ENCODE measurements at regions not wholly inside any gene's neighbourhood (a gene's known extent, or its start where the extent isn't known, plus 50 kb on each side); places are given as distances from the start of the nearest gene placed in this dataset.
A peak's percentile ranks its signal among the peaks of the same experiment; 100 is the strongest.
"Not testable (repeated sequence)": the region's sequence is repeated elsewhere in the genome, so short reads cannot be mapped to it uniquely, and the experiment has no call there.

DNA sequence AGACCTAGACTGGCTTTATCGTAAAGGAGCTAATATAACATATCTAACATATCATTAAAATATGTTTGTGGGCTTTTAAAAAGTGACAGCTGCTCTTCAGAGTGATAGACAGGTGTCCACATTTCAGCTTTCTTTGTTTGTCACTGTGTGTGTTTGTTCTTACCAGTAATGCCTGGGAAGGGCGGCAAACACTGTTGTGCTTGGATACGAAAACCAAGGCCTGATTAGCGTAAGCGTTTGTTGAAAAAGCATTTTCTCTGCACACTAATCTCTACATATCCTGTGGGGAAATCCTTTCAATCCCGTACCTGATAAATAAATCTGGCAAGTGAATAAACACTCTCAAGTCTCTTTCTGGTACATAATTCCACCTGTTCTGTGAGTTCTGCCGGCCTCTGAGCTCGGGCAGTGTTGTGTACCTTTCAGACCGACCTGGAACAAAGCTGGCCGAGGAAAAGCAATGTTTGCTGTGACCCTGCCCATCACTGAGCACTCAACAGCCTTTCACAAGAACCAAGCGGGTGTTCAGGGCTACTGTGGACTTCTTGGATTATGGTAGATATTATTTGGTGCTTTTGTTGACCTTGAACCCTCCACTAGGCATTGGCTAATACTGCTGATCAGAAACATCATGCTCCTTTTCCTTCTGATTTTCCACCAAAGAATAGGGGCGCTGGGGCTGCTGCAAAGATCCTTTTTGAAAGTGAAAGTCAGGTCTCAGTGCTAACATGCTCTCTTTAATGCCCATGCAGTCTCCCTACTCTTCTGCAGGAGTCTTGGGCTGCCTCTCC lies 100.4 kb downstream of the CD83 start:
- DNase-seq (ENCODE audit: low spot score): no peak

DNA sequence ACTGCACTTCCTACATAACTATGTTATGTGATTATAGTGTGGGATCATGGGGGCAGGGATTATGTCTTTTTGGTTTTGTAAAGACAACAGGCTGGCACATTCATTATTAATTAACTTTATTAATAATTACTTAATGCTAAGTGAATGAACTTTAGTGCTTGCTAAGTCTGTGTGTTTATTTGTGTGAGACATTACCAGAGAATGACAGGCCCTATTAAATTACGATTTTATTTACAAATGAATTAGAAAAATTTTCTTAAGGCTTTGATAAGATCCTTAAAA lies 100.9 kb downstream of the CD83 start:
- DNase-seq (ENCODE audit: low spot score): no peak

DNA sequence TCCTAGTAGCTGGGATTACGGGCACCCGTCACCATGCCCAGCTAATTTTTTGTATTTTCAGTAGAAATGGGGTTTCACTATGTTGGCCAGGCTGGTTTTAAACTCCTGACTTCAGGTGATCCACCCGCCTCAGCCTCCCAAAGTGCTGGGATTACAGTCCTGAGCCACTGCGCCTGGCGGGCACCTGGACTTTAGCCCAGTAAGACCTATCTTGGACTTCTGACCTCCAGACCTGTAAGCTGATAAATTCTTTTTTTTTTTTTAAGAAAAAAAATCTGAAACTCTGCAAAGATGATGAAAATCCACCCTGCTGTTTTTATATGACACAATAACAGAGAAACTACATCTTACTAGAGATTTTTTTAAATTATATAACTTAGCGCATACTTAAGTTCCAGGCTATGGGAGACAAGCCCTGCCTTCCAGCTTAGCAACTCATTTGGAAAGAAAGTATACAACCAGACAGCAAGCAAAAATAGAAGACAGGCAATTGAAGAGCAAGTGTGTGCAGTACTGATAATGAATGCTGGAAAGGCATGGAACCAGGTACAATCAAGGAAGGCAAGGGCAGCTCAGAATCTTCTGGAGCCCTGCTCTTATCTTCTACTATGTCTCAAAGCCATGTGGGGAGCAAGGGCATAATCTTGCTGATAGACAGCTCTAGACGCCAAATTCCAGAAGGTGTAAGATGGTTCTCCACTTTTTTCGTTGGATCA lies 104.2 kb downstream of the CD83 start:
- DNase-seq (ENCODE audit: low spot score): no peak

DNA sequence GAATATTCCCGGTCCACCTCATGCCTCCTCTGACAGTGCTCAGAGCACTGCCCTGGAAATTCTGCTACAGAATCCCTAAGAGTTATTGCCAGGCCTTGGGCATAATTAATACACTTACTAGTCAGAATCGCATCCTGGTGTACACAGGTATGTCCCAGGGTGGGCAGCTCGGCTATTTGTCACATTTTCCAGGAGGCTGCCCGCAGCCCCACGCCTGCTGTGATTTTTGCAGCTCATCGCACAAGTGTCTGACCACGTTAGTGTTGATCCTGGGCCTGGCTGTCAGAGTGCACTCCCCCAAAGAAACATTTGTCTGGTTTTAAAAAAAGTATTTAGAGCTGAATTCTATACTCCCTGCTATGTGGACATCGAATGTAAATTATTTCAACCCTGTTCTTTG lies 105.4 kb downstream of the CD83 start:
- no peak for DNase-seq (ENCODE audit: low spot score)

DNA sequence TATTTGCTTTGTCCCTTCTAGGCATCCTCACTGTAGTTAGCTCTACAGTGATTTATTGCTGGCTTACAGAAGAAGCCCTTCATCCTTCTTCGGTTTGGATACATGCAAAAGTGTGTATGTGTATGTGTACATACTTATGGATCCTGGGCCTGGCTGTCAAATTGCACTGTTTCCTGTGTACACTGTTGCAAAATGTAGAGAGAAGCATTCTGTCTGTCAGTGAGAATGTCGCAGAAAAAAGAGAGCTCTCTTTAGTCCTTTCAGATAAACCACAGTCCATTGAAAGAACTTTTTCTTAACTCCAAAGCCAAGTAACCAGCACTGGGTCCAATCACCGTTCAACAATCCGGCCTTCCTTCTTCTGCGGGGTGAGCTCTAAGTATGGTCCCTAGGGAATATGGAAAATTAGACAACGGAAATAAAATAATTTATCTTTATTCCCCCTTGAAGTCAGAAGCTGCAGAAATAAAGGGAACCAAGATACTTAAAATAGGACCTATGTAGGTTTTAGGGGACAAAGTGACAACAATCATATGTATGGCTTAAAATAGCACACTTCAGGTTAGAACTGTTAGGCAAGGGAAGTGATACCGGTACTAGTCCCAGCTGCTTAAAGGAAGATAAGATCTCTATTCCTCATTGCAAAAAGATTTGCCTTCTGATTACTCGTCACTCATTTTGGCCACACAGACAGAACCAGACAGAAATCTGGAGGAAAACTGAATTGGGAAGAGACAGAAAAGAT lies 107.0 kb downstream of the CD83 start:
- no peak for DNase-seq (ENCODE audit: low spot score)

DNA sequence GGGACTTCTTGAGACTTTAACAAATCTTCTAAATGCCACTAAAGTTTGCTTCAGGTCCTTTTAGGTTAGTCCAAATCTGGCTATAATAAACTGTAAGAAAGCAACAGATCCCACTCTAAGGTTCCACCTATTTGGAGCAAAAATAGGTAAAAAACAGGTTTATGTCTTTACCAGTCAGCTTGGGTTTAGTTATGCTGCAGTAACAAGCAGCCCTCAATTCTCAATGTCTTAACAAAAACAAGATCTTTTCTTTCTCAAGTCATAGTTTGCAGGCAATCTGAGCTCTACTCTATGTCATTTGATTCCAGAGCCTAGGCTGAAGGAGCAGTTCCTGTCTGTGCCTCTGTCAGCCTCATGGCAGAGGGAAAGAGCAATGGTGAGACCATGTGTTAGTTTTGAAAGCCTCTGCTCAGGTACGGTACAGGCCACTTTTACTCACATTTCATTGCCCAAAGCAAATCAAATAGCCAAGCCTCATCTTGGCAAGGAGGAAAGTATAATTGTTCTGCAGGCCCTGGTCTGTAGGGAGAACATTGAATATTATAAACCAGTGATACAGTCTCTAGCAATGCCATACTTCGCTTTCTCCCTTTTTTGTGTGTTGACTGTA lies 108.6 kb downstream of the CD83 start:
- no peak for DNase-seq (ENCODE audit: low spot score)

DNA sequence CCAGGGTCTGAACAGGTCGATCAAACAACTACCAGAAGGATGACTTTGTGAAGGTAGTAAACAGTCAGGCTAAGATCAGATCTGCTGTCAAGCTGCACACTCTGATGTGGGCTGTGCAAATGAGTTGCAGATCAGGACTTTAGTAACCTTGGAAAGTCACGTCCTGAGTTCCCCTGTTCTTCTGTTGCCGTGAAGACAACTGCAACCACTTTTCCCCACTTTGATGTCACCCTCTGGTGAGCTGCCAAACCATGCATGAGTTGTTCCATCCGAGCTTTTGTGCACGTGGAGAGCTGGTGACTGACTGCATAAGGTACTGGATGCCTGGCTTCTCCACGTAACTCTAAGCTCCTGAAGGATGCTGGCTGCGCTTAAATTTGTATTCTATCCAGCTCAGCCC lies 111.0 kb downstream of the CD83 start:
- peak; percentile 80 for DNase-seq (ENCODE audit: low spot score)

DNA sequence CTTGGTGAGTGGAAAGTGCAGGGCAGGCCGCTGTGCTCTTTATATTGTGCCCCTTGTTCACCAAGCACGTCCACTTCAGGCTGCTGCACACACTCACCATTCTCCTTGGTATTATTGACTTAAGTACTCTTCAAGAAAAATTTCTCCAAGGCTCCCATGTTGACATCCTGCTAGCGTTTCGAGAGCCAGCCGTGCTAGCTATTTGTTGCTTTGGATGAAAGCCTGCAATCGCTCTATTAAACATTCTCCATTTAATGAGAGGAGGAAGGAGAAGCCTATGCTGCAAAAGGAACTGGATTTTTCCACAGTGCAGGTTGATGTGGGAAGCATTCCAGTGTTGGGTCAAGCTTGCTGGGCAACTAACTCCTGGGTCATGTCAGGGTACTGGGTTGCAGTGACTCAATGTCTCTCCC lies 113.5 kb downstream of the CD83 start:
- DNase-seq (ENCODE audit: low spot score): no peak

DNA sequence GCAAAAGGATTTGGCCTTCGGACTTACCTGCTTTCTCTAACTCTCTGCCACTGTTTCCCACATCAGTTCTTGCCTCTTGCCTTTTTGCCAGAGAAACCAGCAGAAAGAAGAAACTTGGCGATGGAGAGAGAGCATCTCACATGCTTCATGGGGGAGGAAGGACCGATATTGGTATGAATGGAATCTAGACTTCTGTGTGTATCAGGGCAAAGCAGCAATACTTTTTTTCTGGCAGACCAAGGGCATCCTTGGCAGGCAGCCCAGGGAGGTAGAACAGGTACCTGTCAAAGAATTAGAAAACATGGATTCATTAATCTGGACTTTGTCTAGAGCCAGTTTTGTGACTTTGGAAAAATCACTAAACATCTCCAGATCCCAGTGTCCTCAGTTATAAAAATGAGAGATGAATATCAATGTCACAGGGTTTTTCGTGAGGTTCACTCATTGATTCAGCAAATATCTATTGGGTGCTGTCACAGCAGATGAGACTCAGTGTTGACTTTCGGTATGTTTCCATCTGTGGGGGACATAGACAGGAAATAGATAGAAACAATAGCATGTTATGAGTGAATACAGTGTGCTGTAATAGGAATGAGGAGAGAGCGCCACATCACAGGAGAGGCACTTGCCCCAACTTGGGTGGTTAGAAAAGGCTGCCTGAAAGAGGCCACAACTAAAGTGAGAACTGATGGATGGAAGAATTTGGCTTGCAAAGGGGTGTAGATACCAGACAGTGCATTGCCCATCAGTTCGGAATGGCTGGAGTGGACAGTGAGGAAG lies 114.1 kb downstream of the CD83 start:
- DNase-seq (ENCODE audit: low spot score): no peak

DNA sequence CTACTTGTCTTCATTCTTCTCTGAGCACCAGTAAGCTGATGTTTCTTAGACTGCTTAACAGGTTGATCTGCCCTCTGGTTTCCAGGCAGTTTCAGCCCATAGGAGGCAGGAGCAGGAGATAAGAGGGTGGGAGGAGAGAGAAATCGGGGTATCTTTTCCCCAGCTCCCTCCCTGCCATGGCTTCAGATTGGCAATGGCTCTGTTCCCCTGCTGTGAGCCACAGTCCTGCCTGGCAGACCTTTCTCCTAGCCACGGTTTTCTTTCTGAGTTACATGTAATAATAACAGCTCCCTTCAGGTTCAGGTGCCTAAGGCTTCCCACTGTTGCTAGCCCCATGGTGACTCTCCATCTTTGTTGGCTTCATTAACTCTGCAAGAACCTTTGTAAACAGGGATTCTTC lies 115.3 kb downstream of the CD83 start:
- no peak for DNase-seq (ENCODE audit: low spot score)

DNA sequence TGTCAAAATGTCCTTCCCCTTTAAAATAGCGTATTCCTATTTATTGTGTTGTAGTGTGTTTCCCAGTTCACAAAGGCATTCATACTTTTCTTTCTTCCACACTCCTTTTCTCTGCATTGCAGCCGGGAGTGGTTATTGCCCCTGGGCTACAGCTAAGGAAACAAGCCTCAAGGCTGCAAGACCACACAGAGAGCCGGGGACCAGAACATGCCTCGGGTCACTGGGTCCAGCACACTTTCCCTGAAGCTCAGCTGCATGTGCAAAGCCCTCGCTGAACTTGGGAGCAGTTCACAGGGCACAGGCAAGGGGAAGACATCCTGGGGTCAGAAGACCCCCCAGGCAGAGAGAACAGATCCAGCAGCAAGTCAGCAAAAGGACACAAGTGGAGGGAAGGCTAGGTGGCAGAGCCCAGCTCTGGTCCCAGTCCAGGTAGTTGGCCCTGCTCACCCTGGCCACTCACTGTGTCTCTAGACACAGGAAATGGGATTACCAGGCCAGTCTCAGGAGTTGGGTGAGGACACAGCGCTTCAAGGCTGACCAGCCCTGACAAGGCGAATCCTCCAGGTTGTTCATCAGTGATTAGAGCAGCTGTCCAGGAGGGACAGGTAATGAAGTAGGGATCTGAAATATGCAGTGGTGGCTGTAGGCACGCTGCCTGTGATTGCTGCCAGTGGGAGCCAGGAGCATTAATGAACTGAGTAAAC lies 118.2 kb downstream of the CD83 start:
- no peak for DNase-seq (ENCODE audit: low spot score)

DNA sequence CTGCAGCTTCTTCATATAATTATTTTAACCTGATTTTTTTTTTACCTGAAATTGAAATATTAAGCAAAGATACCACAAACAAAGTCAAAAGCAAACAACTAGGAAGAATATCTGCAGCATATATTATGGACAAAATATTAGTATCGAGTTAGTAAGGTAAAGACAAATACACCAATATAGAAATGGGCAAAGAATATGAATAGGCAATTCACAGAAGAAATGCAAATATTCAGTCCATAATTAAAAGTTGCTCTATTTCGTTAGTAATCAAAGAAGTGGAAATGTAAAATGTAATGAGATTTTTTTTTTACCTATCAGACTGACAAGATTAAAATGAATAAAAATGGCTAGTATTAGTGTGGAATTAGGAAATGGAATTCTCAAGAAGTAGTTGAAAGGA lies 121.5 kb downstream of the CD83 start:
- no peak for DNase-seq (ENCODE audit: low spot score)

DNA sequence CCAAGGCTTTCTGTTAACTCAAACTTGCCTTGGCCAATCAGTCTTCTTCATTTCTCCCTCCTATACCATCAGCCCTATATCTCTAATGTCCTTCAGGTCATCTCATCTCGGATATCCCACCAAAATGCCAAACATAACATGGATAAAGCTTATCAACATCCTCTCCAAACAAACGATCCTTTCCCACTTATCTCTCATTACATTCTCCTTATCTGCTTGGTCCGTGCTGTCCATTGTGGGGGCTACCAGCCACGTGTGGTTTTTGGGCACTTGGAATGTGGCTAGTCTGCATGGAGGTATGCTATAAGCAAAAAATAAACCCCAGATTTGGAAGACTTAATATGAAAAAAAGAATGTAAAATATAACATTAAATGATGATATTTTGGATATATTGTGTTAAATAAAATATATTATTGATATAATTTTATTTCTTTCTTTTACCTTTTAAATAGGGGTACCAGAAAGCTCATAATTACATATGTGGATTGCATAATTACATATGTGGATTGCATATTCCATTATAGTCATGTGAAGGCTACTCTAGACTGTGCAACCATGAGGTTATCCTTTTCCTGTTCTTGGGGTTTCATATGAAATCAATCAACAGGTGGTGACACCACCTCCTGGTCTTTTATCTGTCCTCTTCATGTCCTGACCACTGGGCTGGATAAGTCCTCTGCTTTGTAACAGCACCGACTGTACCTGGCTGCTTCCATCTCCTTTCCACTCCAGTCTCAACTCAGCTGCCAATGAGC lies 123.0 kb downstream of the CD83 start:
- DNase-seq (ENCODE audit: low spot score): no peak

DNA sequence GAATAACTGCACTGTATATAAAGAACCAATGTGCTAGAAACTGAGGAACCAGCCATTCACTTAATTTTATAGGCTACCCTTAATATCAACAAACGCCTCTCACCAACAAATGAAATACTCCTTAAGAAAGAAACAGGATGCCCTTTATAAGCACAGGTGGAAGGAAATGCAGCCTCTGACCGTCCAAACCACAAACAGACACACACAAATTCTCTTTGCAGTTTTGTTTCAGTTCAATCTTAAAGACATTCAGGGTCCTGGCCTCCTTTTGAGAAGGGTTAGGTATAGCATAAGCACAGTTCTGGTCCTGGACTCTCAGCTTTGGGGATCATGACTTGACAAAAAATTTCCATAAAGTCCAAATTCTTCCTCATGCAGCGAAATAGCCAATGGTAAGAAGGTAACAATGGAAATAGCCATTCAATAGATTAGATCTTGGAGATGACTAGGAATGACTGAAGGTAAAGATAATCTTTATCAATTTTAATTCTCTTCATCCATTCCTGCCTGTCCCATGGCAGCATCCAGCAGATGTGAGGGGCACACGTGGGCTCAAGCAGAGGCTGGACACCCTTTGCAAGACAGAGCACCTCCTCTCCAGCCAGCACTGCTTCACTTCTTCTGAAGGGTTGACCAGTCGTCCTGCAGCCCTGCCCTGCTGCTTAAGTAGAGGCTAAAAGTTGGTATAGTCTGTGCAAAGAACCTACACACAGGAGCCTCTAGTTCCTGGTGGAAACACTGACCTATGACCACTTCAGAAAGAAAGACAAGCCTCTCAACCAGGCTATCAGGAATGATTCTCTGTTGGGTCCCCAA lies 123.9 kb downstream of the CD83 start:
- DNase-seq (ENCODE audit: low spot score): no peak

DNA sequence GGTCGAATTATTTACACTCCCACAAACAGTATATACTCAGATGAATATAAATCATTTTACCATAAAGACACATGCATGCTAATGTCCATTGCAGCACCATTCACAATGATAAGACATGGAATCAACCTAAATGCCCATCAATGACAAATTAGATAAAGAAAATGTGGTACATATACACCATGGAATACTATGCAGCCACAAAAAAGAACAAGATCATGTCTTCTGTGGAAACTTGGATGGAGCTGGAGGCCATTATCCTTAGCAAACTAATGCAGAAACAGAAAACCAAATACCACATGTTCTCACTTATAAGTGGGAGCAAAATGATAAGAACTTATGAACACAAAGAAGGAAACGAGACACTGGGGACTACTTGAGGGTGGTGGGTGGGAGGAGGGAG lies 125.3 kb downstream of the CD83 start:
- DNase-seq (ENCODE audit: low spot score): not testable (repeated sequence)

DNA sequence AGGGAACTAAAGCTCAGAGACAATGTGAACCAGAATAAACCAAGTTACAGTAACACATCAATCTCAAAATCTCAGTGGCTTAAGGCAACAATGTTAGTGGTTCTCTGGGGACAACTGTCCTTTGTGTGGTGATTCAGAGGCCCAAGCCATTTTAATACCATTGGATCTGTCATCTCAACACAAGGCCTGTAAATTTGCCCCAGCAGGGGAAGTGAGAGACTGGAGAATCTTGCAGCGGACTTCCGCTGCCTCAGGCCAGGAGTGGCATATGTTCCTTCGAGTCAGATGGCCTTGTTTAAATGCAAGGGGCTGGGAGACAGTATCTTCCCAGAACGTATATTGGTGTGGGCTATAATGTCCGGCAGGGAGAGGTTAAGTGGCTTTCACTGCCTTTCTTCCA lies 126.0 kb downstream of the CD83 start:
- DNase-seq (ENCODE audit: low spot score): no peak

DNA sequence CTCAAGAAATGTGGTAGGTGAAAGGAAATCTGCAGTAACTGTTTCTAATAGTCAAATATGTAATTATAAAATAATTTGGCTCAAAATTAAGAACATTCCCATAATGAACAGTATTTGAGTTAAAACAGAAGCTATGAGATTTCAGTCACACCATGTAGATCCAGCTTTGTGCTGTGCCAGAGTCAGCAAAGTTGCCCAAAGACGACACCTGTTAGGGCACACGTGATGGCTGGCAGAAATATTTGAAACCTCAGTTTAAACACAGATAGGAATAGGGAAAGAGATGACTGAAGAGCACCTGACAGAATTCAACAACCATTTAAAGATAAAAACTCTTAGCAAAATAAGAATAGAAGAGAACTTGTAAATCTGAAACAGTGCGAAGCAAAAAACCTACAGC lies 129.3 kb downstream of the CD83 start:
- no peak for DNase-seq (ENCODE audit: low spot score)

DNA sequence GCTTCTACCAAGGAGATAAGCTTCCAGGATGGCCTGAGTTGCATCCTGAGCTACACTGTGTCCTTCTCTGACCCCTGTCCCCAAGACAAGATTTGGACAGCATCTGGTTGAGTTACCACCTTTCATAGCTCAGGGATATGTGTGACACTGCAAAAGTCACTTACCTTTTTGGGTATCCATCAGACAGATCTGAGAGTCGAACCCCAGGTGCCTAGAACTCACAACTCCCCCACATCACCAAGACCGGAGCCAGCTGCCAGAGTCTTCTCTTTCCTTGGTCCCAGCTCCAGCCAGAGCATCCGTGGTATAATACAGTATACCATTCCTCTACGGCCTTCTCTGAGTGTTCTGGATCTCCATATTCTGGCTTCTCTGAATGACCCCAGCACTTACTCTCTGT lies 133.0 kb downstream of the CD83 start:
- no peak for DNase-seq (ENCODE audit: low spot score)

DNA sequence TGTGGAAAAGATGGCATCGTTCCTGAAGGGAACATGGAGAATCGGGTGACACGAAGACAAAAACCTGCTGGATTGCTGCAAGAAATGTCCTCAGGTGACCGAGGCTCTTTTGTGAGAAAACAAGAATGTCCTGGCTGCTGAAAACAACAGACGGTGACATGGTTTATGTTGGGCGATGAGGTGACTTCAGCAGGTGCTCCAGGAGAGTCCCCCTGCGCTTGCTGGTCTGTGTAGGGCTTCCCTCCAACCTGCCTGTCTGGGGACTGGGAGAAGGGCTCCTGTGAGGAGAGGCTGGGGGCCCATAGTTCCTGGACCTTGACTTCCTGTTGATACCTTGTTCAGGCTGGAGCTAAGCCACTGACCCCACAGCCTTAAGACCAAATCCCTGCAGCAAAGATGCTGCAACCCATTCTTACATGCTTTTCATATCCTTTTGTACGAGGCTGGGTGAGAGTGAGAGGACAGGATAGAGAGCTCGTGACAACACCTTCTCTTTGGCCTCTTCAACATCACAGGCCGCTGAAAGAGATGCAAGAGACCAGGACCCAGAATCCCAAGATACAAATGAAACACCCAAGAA lies 134.8 kb downstream of the CD83 start:
- DNase-seq (ENCODE audit: low spot score): no peak
